Natural killer cell (primary cell): ENCODE measurements at regions not wholly inside any gene's neighbourhood (a gene's known extent, or its start where the extent isn't known, plus 50 kb on each side); places are given as distances from the start of the nearest gene placed in this dataset.

Experiments used
- ATAC-seq, 3 donors: fragments of 150-1000 bp in 2 of 3; fragments of 200-7000 bp in 1 of 3; cut with Tn5 transposase; 1 replicate in 1 of 3; 2 replicates in 2 of 3; pipeline ENCODE4 v1.10.0; 2021; ENCODE audit warnings: mild to moderate bottlenecking in 2 of 3, moderate library complexity in 2 of 3
- DNase-seq, 2 donors: peaks; one replicate each; pipeline versions ENCODE4 v3.0.0 to v3.0.0-alpha.2; 2013 to 2021; ENCODE audit warnings: mixed read lengths in 1 of 2
- H3K27ac ChIP-seq: one replicate; pipeline ENCODE4 v1.5.1; 2013; ENCODE audit warnings: mild to moderate bottlenecking, low read length
- H3K27me3 ChIP-seq: one replicate; pipeline ENCODE4 v1.6.1; 2013; ENCODE audit warnings: low read length; ENCODE audit not compliant: control insufficient read depth, insufficient read depth
- H3K36me3 ChIP-seq: one replicate; pipeline ENCODE4 v1.6.1; 2013; ENCODE audit warnings: low read length; ENCODE audit not compliant: control insufficient read depth, insufficient read depth
- H3K4me1 ChIP-seq: one replicate; pipeline ENCODE4 v1.6.1; 2013; ENCODE audit warnings: low read length; ENCODE audit not compliant: control insufficient read depth, insufficient read depth
- H3K4me3 ChIP-seq: one replicate; pipeline ENCODE4 v1.5.1; 2013; ENCODE audit warnings: low read length
- H3K9me3 ChIP-seq: one replicate; pipeline ENCODE4 v1.6.1; 2013; ENCODE audit warnings: low read length; ENCODE audit not compliant: control insufficient read depth, insufficient read depth
- H3K27ac Mint-ChIP-seq, 2 donors: one replicate each; pipeline ENCODE4 v1.8.0; 2022; ENCODE audit warnings: mild to moderate bottlenecking in 2 of 2, mixed read lengths in 2 of 2, moderate library complexity in 1 of 2
- H3K27me3 Mint-ChIP-seq, 2 donors: one replicate each; pipeline ENCODE4 v1.8.0; 2022; ENCODE audit warnings: low read depth in 2 of 2, mixed read lengths in 2 of 2
- H3K36me3 Mint-ChIP-seq: one replicate; pipeline ENCODE4 v1.8.0; 2022; ENCODE audit warnings: mixed read lengths
- H3K4me1 Mint-ChIP-seq, 2 donors: one replicate each; pipeline ENCODE4 v1.8.0; 2022; ENCODE audit warnings: mixed read lengths in 2 of 2
- H3K4me3 Mint-ChIP-seq: one replicate; pipeline ENCODE4 v1.8.0; 2022; ENCODE audit warnings: mild to moderate bottlenecking, moderate library complexity, mixed read lengths
- H3K9me3 Mint-ChIP-seq, 2 donors: one replicate each; pipeline ENCODE4 v1.8.0; 2022; ENCODE audit warnings: mixed read lengths in 2 of 2
- WGBS: methylation state at CpG from one replicate; pipeline ENCODE4 v1.1.7; 2013; ENCODE audit warnings: missing lambda C conversion rate; ENCODE audit not compliant: insufficient coverage; 5-methylcytosine and 5-hydroxymethylcytosine counted together
- intact Hi-C: fragments of 100-400 bp; cut with micrococcal nuclease; formaldehyde crosslinking; loops from one replicate; pipeline ENCODE4 v1.14.2; 2022
- TF ChIP-seq, protein P1 (sequence below): fragments of 200-600 bp; IDR thresholded peaks from one replicate; pipeline ENCODE4 v1.8.0; 2022; ENCODE audit warnings: antibody characterized with exemption

GRCh38 chr11:134609361-134610115 lies 197.5 kb upstream of the B3GAT1 start:
- Mint-ChIP-seq H3K36me3 (no peaks in the 10 kb centered on the region), H3K4me1 (no peaks in the 10 kb centered on the region), H3K4me3 (no peak overlapping the region), H3K27me3 (peaks cover 21 to 46% of the 10 kb centered on the region in 2 donors), H3K27ac (no peak overlapping the region), H3K9me3 (no peaks in the 10 kb centered on the region)
- whole genome bisulfite sequencing = 85% methylated on average over 27 of the region's 27 CpGs
- DNase-seq (no peak), ATAC-seq (no peak)
- TF ChIP-seq, protein P1, sequence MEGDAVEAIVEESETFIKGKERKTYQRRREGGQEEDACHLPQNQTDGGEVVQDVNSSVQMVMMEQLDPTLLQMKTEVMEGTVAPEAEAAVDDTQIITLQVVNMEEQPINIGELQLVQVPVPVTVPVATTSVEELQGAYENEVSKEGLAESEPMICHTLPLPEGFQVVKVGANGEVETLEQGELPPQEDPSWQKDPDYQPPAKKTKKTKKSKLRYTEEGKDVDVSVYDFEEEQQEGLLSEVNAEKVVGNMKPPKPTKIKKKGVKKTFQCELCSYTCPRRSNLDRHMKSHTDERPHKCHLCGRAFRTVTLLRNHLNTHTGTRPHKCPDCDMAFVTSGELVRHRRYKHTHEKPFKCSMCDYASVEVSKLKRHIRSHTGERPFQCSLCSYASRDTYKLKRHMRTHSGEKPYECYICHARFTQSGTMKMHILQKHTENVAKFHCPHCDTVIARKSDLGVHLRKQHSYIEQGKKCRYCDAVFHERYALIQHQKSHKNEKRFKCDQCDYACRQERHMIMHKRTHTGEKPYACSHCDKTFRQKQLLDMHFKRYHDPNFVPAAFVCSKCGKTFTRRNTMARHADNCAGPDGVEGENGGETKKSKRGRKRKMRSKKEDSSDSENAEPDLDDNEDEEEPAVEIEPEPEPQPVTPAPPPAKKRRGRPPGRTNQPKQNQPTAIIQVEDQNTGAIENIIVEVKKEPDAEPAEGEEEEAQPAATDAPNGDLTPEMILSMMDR = no peak
- Histone ChIP-seq H3K9me3 (no peaks in the 10 kb centered on the region), H3K27me3 (no peaks in the 10 kb centered on the region), H3K36me3 (no peaks in the 10 kb centered on the region), H3K4me1 (no peaks in the 10 kb centered on the region), H3K27ac (no peak overlapping the region), H3K4me3 (no peak overlapping the region)
- intact Hi-C loops = no loop called here

DNA sequence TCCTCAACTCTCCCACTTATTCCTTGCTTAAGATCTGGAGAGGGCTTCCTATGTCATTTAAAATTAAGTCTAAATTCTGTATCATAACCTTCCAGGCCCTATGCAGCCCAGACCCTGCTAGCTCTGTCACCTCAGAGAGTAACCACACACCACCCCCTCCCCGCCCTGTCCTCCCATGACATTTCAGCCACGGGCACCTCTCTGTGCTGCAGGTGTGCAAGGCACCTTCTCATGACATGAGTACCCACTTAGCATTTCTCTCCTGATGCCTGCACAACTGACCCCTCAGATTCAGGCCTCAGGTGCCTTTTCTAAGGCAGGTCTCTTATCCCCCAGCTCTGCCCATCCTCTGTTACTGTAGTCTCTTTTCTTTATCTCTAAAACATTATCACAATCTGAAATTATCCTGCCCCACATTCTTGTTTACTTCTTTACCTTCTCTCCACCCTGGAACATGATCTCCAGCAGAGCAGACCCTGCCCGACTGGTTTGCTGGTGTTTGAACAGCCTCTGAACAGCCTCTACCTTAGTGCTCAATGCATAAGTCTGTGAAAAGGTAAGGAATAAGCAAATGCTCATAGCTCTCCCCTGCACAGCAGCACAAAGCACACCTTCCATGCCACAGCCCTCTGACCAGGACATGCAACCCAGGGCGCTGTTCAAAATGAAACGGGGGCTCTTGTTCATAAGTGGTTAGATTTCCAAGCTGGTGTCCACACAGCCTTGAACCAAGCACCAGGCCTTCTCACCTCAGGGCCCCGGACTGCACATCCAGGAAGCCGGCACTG lies 196.1 kb upstream of the B3GAT1 start:
- Mint-ChIP-seq H3K9me3 (no peaks in the 10 kb centered on the region), H3K27ac (no peak overlapping the region), H3K4me3 (no peak overlapping the region), H3K36me3 (no peaks in the 10 kb centered on the region), H3K4me1 (no peaks in the 10 kb centered on the region), H3K27me3 (peaks cover 18 to 44% of the 10 kb centered on the region in 2 donors)
- intact Hi-C loops = no loop called here
- no peaks in the 10 kb centered on the region for H3K4me1 ChIP-seq
- no peak overlapping the region for H3K27ac ChIP-seq
- WGBS = 84% methylated on average over 7 of the region's 7 CpGs
- no peaks in the 10 kb centered on the region for H3K27me3 ChIP-seq
- no peak overlapping the region for H3K4me3 ChIP-seq
- TF ChIP-seq, protein P1 = no peak
- DNase-seq = no peak
- no peak for ATAC-seq
- H3K36me3 ChIP-seq = no peaks in the 10 kb centered on the region
- no peaks in the 10 kb centered on the region for H3K9me3 ChIP-seq

DNA sequence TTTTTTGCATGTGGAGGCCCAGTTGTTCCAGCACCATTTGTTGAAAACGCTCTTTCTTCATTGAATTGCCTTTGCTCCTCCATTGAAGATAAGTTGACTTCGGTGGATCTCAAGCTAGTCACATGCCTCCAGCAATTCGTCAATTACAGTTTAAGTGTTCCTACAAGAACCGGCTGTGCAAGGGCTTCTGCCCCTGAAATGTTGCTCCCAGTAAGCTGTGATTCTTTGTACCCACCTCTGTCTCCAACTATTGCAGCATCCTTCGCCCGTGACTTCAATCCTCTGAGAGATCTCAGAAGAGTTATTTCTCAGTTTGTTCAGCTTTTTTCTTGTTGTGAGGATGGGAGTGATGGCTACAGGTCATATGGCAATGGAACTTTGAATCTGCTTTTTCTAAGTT lies 194.2 kb upstream of the B3GAT1 start:
- H3K27me3 Mint-ChIP-seq = peaks cover 22 to 56% of the 10 kb centered on the region in 2 donors
- DNase-seq (no peak), ATAC-seq (no peak)
- Histone ChIP-seq H3K9me3 (no peaks in the 10 kb centered on the region), H3K27me3 (no peaks in the 10 kb centered on the region), H3K27ac (no peak overlapping the region), H3K4me1 (no peaks in the 10 kb centered on the region), H3K4me3 (no peak overlapping the region), H3K36me3 (no peaks in the 10 kb centered on the region)
- H3K4me1 Mint-ChIP-seq = no peaks in the 10 kb centered on the region
- no peak overlapping the region for H3K4me3 Mint-ChIP-seq
- no peaks in the 10 kb centered on the region for H3K36me3 Mint-ChIP-seq
- H3K9me3 Mint-ChIP-seq = no peaks in the 10 kb centered on the region
- H3K27ac Mint-ChIP-seq = no peak overlapping the region
- TF ChIP-seq, protein P1 = no peak
- intact Hi-C loops = no loop called here
- 72% methylated on average over 6 of the region's 6 CpGs for WGBS
